Erythroblast (primary cell): ENCODE measurements at regions not wholly inside any gene's neighbourhood (a gene's known extent, or its start where the extent isn't known, plus 50 kb on each side); places are given as distances from the start of the nearest gene placed in this dataset.

Experiments used
- GATA1 ChIP-seq: IDR thresholded peaks from 2 replicates; pipeline ENCODE4 v1.6.1; 2011; ENCODE audit warnings: low read depth, mild to moderate bottlenecking, control low read depth, low read length, moderate library complexity
- POLR2A ChIP-seq: IDR thresholded peaks from 2 replicates; pipeline ENCODE4 v1.6.1; 2011; ENCODE audit warnings: mild to moderate bottlenecking, low read length

- TF ChIP-seq POLR2A (no peak), GATA1 (no peak)
Measured at GRCh38 chr10:105745596-105746148, 1104.6 kb downstream of the SORCS3 start.
